Mucosa of descending colon (tissue), 3 donors: ENCODE measurements at regions not wholly inside any gene's neighbourhood (a gene's known extent, or its start where the extent isn't known, plus 50 kb on each side); places are given as distances from the start of the nearest gene placed in this dataset.

Source experiments
- ATAC-seq: fragments of 200-7000 bp; cut with Tn5 transposase; one replicate; pipeline ENCODE4 v1.9.1; 2020; ENCODE audit warnings: mild to moderate bottlenecking, moderate library complexity
- DNase-seq, 3 donors: peaks; one replicate each; pipeline ENCODE4 v3.0.0-alpha.2; 2020
- H3K36me3 ChIP-seq: fragments of 200-600 bp; one replicate; pipeline ENCODE4 v1.8.0; 2021; ENCODE audit warnings: low read depth, mild to moderate bottlenecking
- H3K4me1 ChIP-seq: fragments of 200-600 bp; one replicate; pipeline ENCODE4 v1.8.0; 2021; ENCODE audit warnings: low read depth, mild to moderate bottlenecking
- H3K4me3 ChIP-seq: fragments of 200-600 bp; one replicate; pipeline ENCODE4 v1.8.0; 2021; ENCODE audit warnings: mild to moderate bottlenecking
- H3K9me3 ChIP-seq: fragments of 200-600 bp; one replicate; pipeline ENCODE4 v1.8.0; 2021; ENCODE audit warnings: mild to moderate bottlenecking
- CTCF ChIP-seq: fragments of 200-600 bp; IDR thresholded peaks from one replicate; pipeline ENCODE4 v1.8.0; 2022; ENCODE audit warnings: antibody characterized with exemption, mild to moderate bottlenecking
- intact Hi-C, 2 donors: fragments of 100-400 bp; cut with DNase I in 1 of 2; cut with micrococcal nuclease in 1 of 2; formaldehyde crosslinking; loops; one replicate each; pipeline versions ENCODE4 v1.11.0 to v1.11.1; 2022; cut with DNase I, micrococcal nuclease
- donor health status: DM: no; HTN: no; CAD: no; lungs with moderate emphysema.
- donor health status: DM: no; HTN: no; CAD: no.
- donor health status: DM: no; HTN: yes; CAD: no.

GRCh38 chr5:116669261-116670031 lies 94.8 kb upstream of the SEMA6A start:
- Histone ChIP-seq H3K36me3 (no peaks in the 10 kb centered on the region), H3K9me3 (no peaks in the 10 kb centered on the region), H3K4me3 (no peak overlapping the region), H3K4me1 (no peaks in the 10 kb centered on the region)
- intact Hi-C loops, result no loop called here
- no peak for ATAC-seq
- TF ChIP-seq CTCF, result no peak
- no peak for DNase-seq

DNA sequence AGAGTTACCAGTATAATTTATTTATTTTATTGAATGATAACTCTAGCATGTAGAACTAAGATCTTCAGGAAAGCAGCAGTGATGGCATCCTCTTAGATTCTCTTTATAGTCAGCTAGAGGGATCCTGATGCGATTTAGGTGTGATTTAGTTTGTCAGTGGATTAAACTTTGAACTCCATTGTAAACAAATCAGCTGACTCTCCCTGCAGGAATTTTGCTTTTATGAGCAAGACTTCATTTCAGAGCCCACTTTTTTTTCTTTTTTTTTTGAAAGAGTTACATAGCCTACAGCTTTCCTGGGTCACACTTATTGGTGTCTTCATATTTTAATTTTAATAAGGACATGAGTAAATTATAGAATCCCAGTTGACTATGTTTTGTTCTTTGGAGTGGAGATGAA lies 93.8 kb upstream of the SEMA6A start:
- DNase-seq (no peak), ATAC-seq (no peak)
- intact Hi-C loops, result no loop called here
- no peaks in the 10 kb centered on the region for H3K4me1 ChIP-seq
- H3K9me3 ChIP-seq, result no peaks in the 10 kb centered on the region
- H3K36me3 ChIP-seq, result no peaks in the 10 kb centered on the region
- no peak overlapping the region for H3K4me3 ChIP-seq
- TF ChIP-seq CTCF, result no peak

- Histone ChIP-seq H3K9me3 (peaks cover under 1% of the 10 kb centered on the region), H3K4me3 (no peak overlapping the region), H3K36me3 (no peaks in the 10 kb centered on the region), H3K4me1 (no peaks in the 10 kb centered on the region)
- no peak for DNase-seq
- ATAC-seq, result no peak
- no peak for TF ChIP-seq CTCF
- intact Hi-C loops, result no loop called here
Observed at GRCh38 chr5:116666901-116667300, 92.3 kb upstream of the SEMA6A start.

DNA sequence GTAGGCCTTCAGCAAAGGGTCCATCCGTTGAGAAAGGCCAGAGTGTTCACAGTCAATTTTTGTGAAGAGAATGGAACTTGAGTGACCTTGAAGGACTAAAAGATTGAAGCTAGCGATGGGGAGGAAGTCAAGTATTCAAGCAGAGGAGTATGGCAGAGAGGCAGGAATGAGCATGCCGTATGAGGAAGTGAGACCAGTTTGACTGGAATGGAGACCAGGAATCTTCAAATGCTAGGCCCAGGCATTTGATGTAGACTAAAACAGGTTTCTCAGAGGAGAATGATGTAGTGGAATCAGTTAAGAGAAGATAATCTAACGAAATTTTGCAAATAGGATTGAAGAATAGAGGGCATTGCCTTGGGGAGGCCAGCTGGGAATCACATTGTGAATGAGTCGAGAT lies 90.4 kb upstream of the SEMA6A start:
- DNase-seq (no peak), ATAC-seq (no peak)
- no peak for TF ChIP-seq CTCF
- Histone ChIP-seq H3K4me3 (no peak overlapping the region), H3K4me1 (no peaks in the 10 kb centered on the region), H3K36me3 (no peaks in the 10 kb centered on the region), H3K9me3 (peaks cover 9% of the 10 kb centered on the region)
- intact Hi-C loops, result no loop called here

DNA sequence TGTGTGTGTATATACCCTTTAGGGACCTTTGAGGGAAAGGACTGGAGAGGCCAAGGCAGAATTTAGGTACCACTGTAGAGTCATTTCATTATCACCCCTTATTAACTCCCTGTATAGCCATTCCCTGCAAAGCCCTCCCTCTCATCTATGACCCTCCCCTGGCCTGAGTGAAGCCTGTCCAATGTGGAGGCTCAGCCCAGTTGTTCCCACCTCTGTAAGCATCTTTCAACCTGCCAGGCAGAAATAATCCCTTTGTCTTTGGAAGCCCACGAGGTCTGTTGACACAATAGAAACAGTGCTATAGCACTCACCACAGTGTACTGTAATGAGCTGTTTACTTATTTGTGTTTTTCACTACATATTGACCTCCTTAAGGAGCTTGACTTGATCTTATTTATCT lies 88.5 kb upstream of the SEMA6A start:
- no peak for DNase-seq
- no peak for TF ChIP-seq CTCF
- no peaks in the 10 kb centered on the region for H3K36me3 ChIP-seq
- peaks cover 9% of the 10 kb centered on the region for H3K9me3 ChIP-seq
- intact Hi-C loops, result no loop called here
- no peak overlapping the region for H3K4me3 ChIP-seq
- ATAC-seq, result no peak
- H3K4me1 ChIP-seq, result no peaks in the 10 kb centered on the region

DNA sequence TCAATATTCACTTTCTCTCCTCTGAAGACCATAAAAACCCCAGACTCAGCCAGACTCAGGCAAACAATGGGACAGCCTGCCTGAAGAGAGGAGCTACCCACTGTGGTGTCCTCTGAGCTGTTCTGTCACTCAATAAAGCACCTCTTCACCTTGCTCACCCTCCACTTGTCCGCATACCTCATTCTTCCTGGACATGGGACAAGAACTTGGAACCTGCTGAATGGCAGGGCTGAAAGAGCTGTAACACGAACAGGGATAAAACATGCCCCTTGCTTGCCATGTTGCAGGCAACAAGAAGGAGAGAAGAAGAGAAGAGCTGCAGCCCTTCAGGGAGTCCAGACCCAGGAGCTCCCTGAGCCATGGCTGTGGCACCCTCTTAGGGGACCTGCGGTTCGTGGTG lies 86.8 kb upstream of the SEMA6A start:
- ATAC-seq (no peak), DNase-seq (no peak)
- intact Hi-C loops, result no loop called here
- H3K4me3 ChIP-seq, result no peak overlapping the region
- TF ChIP-seq CTCF, result no peak
- no peaks in the 10 kb centered on the region for H3K36me3 ChIP-seq
- no peaks in the 10 kb centered on the region for H3K4me1 ChIP-seq
- peaks cover 9% of the 10 kb centered on the region for H3K9me3 ChIP-seq
